HG02610 (cell line): ENCODE measurements at regions not wholly inside any gene's neighbourhood (a gene's known extent, or its start where the extent isn't known, plus 50 kb on each side); places are given as distances from the start of the nearest gene placed in this dataset.
"Not testable (repeated sequence)": the region's sequence is repeated elsewhere in the genome, so short reads cannot be mapped to it uniquely, and the experiment has no call there.

Experiments used
- ATAC-seq: cut with Tn5 transposase; IDR thresholded peaks from one replicate; pipeline ENCODE4 v1.9.1; 2021; ENCODE audit warnings: mild to moderate bottlenecking, moderate library complexity; ENCODE audit not compliant: unreplicated experiment

DNA sequence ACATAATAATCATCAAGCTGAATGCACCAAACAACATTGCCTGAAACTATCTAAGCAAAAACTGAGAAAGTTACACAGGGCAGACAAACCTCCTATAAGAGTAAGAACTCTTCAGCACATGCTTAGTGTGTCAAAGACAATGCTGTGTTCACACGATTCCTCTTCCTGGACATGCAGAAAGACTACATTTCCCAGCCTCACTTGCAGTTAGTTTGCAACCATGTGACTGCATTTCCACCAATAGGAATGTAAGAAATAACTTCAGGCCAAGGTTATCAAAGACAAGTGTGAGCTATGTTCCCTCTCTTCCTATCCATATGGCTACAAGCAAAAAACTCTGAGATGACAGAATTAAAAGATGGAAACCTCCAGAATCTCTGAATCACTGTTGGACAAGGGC is 109.8 kb downstream of the OTOP1 start:
- not testable (repeated sequence) for ATAC-seq

GRCh38 chr4:4134368-4134767 is 92.4 kb downstream of the OTOP1 start:
- not testable (repeated sequence) for ATAC-seq

DNA sequence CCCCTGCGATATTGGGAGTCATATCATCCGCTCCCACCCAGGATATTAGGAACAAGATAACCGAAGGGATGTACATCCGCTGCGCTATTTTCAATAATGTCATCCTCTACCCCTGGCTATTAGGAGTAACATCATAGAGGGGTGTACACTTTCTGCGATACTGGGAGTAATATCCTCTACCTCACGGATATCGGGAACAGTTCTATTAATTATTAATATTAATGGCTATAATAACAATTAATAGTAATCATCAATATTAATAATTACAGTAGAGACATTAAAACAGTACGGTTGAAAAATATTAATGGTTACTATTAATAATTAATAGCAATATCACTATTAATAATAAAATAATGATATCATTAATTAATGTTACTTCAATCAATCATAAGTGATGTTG is 90.1 kb downstream of the OTOP1 start:
- ATAC-seq = not testable (repeated sequence)
